ENCODE measurements at regions not wholly inside any gene's neighbourhood (a gene's known extent, or its start where the extent isn't known, plus 50 kb on each side); places are given as distances from the start of the nearest gene placed in this dataset.

- TF ChIP-seq CTCF (IDR thresholded peaks at IDR 0.05) (no peak), POLR2A (IDR thresholded peaks at IDR 0.05) (no peak)
Observed at GRCh38 chr12:127963933-127964332, 303.0 kb upstream of the TMEM132C start.
